ENCODE measurements at regions not wholly inside any gene's neighbourhood (a gene's known extent, or its start where the extent isn't known, plus 50 kb on each side); places are given as distances from the start of the nearest gene placed in this dataset.

- DNase-seq (ENCODE audit: low spot score), result no peak
These were observed 597.6 kb downstream of the LMO4 start for GRCh38 chr1:87926131-87926830.

GRCh38 chr1:87926921-87927320, 598.2 kb downstream of the LMO4 start:
- DNase-seq (ENCODE audit: low spot score), result no peak

GRCh38 chr1:87927391-87928280, 599.0 kb downstream of the LMO4 start:
- no peak for DNase-seq (ENCODE audit: low spot score)

DNA sequence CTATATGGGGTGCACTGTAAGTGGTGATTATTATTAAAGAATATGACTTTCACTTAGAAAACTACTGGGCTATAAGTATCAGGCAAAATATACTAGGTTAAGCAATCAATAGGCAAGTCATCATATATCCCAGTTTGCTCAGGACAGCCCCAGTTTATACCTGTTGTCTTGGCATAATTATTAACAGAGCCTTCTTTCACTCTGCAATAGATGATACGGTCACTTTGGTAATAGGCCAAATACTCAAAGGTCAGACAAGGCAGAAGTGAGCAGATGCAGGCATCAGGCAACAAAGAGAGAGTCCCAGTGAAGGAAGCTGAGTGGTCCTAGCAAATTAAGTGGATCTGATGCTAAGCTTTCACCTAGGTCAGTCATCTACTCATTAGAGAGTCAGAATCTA, 599.9 kb downstream of the LMO4 start:
- DNase-seq (ENCODE audit: low spot score), result no peak

DNA sequence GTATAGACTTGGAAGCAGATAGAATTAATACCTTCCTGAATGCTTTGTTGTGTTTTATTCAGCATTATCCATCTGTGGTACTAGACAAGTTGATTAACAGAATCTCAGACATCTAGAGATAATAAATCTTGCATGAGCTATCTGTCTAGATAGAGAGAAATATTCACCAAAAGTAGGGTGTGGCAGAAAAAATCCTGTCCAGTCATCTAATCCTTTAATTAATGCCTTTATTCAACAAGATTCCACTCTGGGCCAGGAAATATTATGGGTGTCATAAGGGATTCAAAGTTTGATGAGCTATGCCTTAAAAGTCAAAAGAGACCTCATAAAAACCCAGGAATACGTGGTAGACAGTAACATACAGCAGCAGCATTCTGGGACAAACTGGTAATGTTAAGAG, 601.2 kb downstream of the LMO4 start:
- no peak for DNase-seq (ENCODE audit: low spot score)

GRCh38 chr1:87930796-87931195, 602.1 kb downstream of the LMO4 start:
- DNase-seq (ENCODE audit: low spot score), result no peak

DNA sequence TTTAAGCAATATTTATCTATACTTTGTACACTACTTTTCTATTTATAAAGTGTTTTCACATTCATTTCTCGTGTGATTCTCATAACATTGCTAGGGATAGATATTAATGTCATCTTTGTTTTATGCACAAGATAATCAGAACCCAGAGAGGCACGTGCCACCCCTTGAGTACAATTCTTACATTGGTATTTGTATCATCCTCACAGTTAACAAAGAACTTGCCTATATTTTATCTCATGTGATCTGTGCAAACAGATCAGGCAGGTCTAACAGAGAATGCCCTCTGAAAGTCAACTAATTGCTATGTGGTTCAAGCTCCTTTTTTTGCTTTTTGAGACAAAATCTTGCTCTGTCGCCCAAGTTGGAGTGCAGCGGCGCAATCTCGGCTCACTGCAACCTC, 604.5 kb downstream of the LMO4 start:
- DNase-seq (ENCODE audit: low spot score), result no peak

DNA sequence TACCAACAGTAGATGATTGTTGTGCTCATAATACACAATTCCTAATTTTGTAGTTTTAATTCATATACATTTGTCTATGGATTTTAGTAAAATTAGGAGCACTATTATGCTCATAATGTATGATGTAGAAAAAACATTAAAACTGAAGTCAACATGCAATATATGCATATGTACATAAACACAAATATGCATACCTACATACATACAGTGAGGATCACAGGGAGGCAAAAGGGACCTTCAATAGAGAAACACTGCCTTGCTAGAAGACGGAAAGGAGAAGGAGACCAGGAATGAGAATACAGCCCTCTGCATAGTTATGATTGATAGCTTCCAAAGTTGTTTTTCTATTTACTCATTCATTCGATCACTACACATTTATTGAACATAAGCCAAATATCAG, 606.5 kb downstream of the LMO4 start:
- DNase-seq (ENCODE audit: low spot score), result no peak

DNA sequence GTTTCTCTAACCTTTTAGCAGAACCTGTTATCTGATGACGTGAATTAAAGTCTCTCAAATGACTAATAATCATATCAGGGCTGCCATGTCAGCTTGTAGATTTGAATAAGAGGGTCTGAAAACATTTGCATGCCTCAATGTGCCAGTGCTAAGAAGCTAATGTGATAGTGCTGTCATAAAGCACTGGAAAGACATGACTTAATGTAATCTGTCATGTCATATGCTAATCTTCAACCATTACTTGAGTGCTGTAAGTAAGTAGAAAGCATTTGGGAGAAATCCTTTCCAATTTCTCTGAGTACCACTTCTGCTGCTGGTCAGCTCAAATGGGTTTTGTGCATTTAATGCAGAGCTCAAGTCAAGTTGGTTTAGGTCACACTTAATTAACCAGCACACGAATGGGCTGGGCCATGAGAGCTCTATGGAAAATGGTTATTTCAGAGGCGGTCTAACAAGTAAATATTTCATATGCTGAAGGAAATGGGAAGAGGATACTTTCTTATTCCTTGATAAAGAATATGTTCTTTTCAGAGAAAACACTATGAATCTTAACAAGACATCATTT, 609.2 kb downstream of the LMO4 start:
- DNase-seq (ENCODE audit: low spot score), result no peak

DNA sequence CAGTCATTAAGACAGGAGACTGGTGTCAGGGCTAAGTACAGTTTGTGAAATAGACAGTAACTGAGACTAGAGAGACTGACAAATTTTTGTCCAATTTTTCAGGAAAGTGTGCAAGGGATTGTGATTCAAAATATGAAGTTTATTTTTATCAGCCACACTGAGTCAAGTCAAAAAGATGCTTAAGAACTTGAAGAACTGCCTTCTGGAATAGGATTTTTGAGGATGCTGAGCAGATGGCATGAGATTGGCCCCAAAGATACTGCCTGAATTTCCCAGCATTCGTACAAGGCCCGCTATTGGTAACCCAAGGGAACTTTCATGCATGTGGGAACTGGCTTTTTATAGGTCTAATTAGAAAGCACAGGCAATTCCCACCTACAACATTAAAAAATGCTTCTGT, 610.0 kb downstream of the LMO4 start:
- no peak for DNase-seq (ENCODE audit: low spot score)

- no peak for DNase-seq (ENCODE audit: low spot score)
These were observed 610.8 kb downstream of the LMO4 start for GRCh38 chr1:87939444-87939843.

DNA sequence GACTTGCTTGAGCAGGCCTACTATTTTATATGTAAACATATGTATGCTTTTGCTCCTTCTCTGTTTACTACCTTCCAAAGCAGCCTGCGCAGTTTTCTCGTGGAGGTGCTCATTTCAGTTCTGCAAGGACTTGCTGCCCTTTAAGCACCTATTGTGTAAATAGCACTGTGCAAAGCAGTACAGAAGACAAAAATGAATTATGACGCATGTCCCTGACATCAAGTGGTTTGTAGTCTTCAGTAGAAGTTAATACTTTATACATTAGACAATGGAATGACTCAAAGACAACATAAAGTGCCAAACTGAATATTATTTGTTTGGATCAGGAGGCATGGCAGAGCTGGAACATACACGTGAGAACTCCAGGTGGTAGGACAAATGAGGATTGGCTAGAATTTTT, 611.7 kb downstream of the LMO4 start:
- DNase-seq (ENCODE audit: low spot score), result no peak

DNA sequence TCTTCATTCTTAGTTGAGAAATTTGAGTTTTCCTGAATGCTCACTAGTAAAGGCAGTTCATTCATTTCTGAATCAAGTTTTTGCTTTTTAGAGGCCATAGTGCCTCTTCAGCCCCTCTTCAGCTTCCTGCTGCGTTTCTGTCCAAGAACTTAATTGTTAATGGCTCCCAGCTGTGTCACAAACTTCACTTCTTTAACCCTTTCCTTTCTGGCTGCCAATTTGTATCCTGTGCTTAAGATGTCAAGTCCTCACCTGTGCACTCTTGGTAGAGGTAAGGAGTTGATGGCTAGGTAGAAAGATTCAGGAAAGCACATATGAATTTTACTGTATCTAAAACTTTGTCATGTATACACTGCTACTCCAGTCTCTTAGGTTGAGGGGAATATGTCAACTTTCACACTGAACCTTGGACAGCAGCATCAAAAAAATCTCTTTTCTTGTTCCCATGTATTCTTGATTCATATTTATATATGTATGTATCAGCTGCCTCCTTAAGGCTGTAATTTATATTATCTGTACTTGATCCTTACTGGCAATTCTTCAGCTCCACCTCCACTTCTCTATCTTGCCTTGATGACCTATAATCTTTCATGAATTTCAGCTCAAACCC, 612.8 kb downstream of the LMO4 start:
- DNase-seq (ENCODE audit: low spot score), result no peak

GRCh38 chr1:87942165-87942564, 613.5 kb downstream of the LMO4 start:
- DNase-seq (ENCODE audit: low spot score), result no peak

GRCh38 chr1:87949711-87950110, 621.0 kb downstream of the LMO4 start:
- no peak for DNase-seq (ENCODE audit: low spot score)

DNA sequence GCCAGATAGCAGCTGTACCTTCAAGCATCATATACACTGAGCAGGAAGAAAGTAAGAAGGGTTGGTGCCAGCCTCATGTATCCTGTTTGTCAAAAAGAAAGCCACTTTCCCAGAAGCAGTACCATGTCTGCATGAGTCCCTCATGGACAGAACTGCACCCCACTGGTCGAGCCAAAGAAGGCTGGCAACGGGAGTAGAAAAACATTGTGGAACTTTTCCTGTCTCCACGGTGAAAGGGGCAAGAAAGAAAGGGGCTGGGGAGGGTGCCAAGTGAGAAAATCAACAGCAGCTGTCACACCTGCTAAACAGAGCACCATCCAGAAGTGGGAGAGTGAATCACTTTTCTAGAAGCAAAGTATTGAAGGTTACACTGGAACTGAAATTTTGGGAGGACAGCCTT, 621.7 kb downstream of the LMO4 start:
- DNase-seq (ENCODE audit: low spot score), result no peak

DNA sequence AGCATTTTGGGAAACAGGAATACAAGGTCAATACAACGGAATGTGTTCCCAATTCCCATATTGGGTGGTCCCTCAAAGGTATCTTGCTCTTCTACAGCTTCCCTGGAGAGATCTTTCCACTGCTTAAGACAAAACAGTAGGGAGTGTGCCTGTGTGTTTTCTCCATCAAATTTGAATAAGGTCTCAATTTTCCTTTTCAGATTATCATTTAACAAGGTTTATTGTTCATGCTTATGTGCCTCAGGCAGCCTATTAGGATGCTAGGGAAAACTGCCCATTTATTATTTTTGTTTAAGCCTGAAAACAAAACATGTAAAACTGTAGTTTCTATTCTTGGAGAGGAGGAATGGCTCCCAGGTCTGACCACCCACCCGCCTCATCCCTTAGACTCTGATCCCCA, 622.7 kb downstream of the LMO4 start:
- no peak for DNase-seq (ENCODE audit: low spot score)

DNA sequence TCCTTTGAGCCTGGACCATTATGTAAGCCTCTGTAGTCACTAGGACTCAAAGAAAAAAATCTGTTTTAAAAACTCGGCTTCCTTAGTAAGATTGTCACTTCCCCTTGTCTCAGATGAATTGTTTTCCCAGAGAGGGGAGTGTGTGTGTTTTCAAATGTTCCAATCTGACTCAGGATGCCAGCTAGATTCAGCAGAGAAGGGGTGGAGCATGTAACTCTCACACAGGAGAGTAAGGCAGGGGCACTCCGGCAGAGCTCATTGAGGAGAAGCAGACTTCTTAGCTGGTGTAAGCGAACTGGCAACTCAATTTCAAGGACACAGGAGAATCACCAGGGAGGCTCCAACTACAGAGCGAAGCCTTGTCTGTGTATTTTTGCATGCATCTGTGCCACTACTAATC, 623.2 kb downstream of the LMO4 start:
- no peak for DNase-seq (ENCODE audit: low spot score)

- no peak for DNase-seq (ENCODE audit: low spot score)
These were observed 624.4 kb downstream of the LMO4 start for GRCh38 chr1:87953121-87953520.

DNA sequence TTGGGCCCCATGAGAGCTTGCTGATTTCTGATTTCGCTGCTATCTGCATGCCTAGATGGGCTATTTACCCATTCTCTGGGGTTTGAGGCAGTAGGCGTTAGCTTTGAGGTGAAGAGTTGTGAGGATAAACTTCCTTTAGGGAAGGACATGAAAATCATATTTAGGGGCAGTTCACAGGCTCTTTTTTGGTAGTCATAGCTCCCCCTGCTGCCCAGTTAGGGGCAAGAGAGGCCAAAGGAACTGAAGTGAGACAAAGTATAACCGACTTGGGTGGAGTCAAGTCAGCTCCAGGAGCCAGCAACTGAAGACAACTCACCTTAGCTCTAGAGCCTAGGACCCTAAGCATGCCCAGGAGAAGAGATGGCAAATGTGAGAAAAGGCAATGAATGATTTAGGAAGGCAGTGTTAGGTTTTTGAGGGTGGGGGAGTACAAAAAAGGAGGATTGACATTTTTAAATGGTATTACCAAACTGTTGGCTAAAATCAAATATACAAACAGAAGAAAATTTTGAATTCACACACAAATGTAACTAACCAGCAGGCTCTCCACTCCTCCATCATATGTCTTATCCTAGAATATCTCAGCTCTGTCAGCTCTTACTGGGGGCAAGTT, 625.2 kb downstream of the LMO4 start:
- DNase-seq (ENCODE audit: low spot score), result peak; percentile 36

DNA sequence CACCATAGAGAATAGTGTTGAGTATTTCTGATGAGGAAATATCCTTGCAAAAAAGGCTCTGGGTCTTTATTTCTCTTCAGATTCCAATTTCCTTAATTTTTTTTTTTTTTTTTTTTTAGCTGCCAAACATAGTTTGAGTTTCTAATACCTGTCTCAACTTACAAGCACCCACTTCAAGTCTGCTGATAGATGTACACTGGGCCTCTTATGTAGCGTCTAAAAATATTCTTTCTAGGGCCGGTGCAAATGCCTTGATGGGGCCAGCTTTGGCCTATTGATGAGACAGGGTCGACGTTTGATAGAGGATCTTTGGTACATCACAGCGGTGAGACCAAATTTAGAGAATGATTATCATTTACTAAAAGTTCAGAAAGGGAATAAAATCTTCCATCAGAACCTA, 626.4 kb downstream of the LMO4 start:
- no peak for DNase-seq (ENCODE audit: low spot score)

DNA sequence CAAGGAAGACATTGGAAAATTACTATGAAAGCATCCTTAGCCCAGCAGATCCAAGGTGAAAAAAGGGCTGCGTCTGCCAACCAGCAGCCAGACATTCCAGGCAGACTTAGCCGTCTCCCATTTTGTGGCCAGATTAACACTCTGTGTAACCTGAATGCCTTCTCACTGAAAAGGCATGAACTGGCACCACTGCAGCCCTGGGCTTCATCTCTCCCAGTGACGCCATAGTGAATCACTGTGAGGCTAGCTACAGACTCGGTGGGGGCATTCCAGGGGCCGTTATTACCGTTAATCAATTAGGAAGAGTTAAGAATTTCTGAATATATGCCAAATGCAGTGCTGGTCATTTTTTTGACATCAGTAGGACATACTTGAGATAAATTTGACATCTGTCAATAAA, 627.4 kb downstream of the LMO4 start:
- DNase-seq (ENCODE audit: low spot score), result peak; percentile 44
